CD4-positive, alpha-beta T cell treated with Interferon alpha-2 for 1 hour (primary cell): ENCODE measurements at regions not wholly inside any gene's neighbourhood (a gene's known extent, or its start where the extent isn't known, plus 50 kb on each side); places are given as distances from the start of the nearest gene placed in this dataset.

ENCODE experiments used
- DNase-seq, 2 donors: peaks; one replicate each; pipeline ENCODE4 v3.0.0-alpha.2; 2020 to 2022

GRCh38 chr5:62127098-62127736 is 178.8 kb upstream of the KIF2A start:
- DNase-seq: no peak

GRCh38 chr5:62130107-62130506 is 175.9 kb upstream of the KIF2A start:
- DNase-seq: no peak

GRCh38 chr5:62132276-62132675 is 173.7 kb upstream of the KIF2A start:
- no peak for DNase-seq

DNA sequence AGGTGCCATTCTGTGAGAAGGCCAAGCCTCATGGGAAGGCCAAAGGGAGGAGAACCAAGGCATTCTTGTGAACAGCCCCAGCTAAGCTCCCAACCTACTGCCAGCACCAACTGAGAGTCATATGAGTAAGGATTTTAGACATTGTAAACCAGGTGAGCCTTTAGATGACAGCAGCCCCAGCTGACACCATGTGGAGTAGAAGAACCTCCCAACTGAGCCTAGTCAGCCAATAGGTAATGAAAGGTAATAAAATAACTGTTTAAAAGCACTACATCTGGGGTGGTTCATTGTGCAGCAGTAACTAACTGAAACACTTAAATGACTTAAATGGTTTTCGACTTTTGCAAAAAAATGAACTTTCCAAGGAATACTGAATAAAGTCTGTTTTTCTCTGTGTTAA is 172.6 kb upstream of the KIF2A start:
- DNase-seq: no peak

DNA sequence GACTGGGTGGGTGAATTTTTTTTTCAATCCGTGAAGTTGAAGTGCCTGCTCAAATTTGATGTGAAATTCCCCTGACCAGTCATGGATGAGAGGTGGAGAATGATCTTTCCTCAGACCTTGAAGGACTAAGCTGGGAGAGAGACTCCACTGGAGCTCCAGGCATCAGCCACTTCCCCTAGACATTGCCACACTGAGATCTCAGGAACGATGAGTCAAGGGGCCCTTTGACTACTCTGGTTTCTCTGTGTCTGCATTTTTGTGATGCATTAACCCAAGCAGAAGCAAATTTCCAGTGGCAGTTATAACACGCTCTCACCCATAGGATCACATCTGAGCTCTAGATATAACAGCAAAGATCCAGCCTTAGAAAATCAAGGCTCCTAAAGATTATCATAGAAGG is 171.2 kb upstream of the KIF2A start:
- DNase-seq: no peak

DNA sequence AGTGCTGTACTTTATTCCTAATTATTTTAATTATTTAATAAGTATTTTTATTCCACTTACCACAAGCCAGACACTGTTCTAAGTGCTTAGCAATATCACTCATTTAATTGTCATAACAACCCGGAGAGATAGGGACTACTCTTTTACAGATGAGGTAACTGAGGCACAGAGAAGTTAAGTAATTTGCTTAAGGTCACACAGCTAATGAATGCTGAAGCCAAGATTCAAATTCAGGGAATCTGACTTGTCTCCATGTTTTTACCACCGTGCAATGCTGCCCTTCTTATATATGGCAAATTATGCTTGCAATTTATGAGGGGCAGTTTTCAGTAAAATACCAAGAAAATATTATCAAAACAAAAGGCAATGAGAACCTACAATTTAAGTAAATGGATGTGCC is 168.4 kb upstream of the KIF2A start:
- DNase-seq: no peak

- DNase-seq: no peak
These were observed 167.4 kb upstream of the KIF2A start for GRCh38 chr5:62138607-62139006.

DNA sequence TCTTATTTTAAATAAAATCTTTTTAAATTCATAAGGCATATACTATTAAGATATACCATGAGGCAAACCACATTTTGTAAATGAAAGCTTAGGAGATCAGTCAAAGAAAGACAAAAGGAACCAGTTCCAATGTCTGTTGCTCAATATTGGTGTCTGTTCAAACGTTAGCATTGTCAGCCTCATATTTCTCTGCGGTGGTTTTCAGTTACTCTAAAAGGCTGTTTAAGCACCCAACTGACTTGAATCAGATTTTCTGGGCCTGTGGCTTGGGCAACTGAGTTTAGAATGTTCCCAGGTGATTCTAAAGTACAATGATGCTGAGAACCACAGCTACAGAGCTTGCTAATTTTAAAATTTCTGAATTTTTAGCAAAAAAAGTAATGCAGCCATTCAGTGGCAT is 166.3 kb upstream of the KIF2A start:
- DNase-seq: no peak

DNA sequence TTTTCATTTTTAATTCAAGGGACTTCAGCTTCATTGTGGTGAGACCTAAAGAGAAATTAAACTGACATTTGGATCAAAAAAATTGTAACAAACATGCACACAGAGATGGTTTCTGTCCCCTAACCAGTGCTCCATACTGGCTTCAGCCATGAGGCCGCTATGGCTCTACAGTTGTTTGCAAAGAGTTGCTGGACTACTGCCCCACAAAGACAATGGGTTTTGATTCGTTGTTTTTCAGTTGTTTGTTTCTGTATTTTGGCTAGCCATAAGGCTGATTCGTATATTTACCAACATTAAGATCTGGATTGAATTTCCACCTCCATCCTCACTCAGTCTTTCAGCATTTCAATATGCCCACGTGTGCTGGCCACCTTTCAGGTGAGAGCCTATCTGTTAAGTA is 163.7 kb upstream of the KIF2A start:
- no peak for DNase-seq

- no peak for DNase-seq
These were observed 162.5 kb upstream of the KIF2A start for GRCh38 chr5:62143268-62144229.

GRCh38 chr5:62144401-62145022 is 161.5 kb upstream of the KIF2A start:
- DNase-seq: no peak

GRCh38 chr5:62149879-62150278 is 156.1 kb upstream of the KIF2A start:
- no peak for DNase-seq

GRCh38 chr5:62152394-62153087 is 153.5 kb upstream of the KIF2A start:
- DNase-seq: no peak

DNA sequence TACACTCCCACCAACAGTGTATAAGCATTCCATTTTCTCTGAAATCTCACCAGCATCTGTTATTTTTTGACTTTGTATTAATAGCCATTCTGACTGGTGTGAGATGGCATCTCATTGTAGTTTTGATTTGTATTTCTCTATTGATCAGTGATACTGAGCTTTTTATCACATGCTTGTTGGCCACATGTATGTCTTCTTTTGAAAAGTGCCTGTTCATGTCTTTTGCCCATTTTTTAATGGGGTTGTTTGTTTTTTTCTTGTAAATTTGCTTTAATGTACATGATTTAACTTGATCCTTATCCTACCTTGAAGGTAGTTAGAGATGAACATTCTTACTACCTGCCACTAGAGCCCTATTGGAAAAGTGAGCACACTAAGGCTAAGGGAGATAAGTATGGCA is 151.2 kb upstream of the KIF2A start:
- no peak for DNase-seq

DNA sequence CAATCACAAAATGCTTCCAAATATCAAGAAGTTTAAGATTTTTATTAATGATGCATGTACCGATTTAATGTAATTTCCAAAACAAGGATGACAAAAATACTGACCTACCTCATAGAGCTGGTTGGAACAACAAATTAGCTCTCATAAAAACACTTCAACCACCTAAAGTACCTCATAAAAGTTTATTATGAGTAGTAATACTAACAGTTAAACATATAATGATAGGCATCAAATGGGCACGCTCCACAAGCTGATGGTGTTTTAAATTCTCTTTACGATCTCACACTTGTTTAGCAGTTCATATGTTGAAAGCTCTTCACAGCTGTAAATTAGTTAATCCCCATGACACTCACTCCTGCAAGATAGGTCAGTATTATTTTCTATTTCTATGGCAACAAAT is 150.0 kb upstream of the KIF2A start:
- DNase-seq: no peak

- no peak for DNase-seq
These were observed 138.4 kb upstream of the KIF2A start for GRCh38 chr5:62167561-62168057.

DNA sequence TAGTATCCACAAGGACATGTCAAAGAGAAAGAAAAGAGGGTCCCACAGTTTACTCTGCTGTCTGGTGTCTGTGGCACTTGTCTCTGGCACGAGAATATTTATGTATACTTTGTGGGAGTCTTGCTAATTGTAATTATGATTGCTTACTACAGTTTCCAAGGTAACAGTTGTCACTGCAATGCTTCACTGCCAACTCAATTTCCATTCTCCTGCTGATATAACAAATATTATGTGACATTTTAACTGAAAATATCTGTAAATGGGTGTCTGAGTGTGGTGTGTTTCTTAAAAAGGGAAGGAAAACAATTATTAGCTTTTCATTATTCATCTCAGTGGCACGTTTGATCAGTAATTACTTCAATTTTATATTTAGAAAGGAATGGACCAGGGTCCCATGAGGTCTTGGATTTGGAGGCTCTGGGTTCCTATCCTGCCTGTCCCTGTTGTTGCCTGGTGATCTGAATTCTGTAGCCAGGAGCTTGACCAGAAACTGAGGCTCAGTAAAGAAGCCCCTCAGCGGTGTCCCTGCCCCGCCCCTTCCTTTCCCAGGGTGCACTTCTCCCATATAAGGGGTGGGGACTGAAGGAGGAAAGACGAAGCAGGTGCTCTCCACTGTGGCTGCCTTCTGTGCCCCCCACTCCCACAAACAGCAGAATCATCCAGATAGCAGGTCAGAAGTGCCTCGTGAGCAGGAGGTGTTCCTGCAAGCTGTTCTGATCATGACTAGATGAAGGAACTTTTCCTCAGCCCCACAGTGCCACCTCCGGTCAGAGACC is 137.3 kb upstream of the KIF2A start:
- no peak for DNase-seq

DNA sequence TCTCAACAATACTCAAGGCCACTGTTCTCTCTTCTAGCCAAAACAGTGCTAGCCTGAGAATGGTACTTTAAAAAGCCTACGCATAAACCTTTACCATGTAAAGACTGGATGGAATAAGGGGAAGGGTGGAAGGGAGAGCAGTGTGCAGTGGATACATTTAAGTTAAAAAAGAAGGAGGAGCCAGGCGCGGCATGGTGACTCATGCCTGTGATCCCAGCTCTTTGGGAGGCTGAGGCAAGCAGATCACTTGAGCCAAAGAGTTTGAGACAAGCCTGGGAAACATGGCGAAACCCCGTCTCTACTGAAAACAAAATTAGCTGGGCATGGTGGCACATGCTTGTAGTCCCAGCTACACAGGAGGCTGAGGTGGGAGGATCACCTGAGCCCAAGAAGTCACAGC is 127.7 kb upstream of the KIF2A start:
- no peak for DNase-seq

GRCh38 chr5:62182802-62183201 is 123.2 kb upstream of the KIF2A start:
- DNase-seq: no peak

GRCh38 chr5:62183727-62184126 is 122.3 kb upstream of the KIF2A start:
- no peak for DNase-seq

- DNase-seq: no peak
These were observed 121.6 kb upstream of the KIF2A start for GRCh38 chr5:62184444-62184843.

GRCh38 chr5:62190173-62190572 is 115.8 kb upstream of the KIF2A start:
- no peak for DNase-seq
